ENCODE measurements at regions not wholly inside any gene's neighbourhood (a gene's known extent, or its start where the extent isn't known, plus 50 kb on each side); places are given as distances from the start of the nearest gene placed in this dataset.

GRCh38 chr10:62632071-62632809 lies 172.3 kb upstream of the ADO start:
- H3K27ac ChIP-seq (replicated peaks), result no peak overlapping the region
- no peak overlapping the region for H3K4me3 ChIP-seq
- H3K36me3 ChIP-seq, result no peaks in the 10 kb centered on the region
- TF ChIP-seq, protein P1, sequence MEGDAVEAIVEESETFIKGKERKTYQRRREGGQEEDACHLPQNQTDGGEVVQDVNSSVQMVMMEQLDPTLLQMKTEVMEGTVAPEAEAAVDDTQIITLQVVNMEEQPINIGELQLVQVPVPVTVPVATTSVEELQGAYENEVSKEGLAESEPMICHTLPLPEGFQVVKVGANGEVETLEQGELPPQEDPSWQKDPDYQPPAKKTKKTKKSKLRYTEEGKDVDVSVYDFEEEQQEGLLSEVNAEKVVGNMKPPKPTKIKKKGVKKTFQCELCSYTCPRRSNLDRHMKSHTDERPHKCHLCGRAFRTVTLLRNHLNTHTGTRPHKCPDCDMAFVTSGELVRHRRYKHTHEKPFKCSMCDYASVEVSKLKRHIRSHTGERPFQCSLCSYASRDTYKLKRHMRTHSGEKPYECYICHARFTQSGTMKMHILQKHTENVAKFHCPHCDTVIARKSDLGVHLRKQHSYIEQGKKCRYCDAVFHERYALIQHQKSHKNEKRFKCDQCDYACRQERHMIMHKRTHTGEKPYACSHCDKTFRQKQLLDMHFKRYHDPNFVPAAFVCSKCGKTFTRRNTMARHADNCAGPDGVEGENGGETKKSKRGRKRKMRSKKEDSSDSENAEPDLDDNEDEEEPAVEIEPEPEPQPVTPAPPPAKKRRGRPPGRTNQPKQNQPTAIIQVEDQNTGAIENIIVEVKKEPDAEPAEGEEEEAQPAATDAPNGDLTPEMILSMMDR (IDR thresholded peaks at IDR 0.05; ENCODE audit: borderline replicate concordance), result no peak
- H3K27me3 ChIP-seq (ENCODE audit: low read depth), result no peaks in the 10 kb centered on the region
- H3K9me3 ChIP-seq (replicated peaks), result no peaks in the 10 kb centered on the region
- peaks cover 19% of the 10 kb centered on the region for H3K4me1 ChIP-seq
- DNase-seq, result peak; percentile 37
- intact Hi-C loops (cut with micrococcal nuclease), result no loop called here

DNA sequence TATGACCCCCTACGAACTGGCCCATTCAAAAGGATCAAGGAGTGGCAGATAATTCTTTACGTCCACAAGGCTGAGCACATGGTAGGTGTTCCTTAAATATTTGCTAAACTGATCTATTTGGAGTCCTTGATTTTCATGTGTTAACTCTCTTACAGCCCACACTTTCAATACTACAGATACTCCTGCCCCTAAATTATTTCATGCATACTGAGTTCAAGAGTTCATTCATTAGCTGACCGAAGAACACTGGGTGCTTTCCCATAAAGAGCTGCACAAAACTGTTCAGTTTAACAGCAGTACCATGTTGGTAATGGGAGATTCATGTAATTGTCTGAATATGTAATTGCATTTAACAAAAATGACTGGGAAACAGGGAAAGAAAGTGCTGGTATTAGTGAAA lies 170.5 kb upstream of the ADO start:
- TF ChIP-seq, protein P1 (IDR thresholded peaks at IDR 0.05; ENCODE audit: borderline replicate concordance), result no peak
- no peaks in the 10 kb centered on the region for H3K9me3 ChIP-seq (replicated peaks)
- no peak overlapping the region for H3K27ac ChIP-seq (replicated peaks)
- intact Hi-C loops (cut with micrococcal nuclease), result no loop called here
- H3K4me3 ChIP-seq, result no peak overlapping the region
- no peak for DNase-seq
- H3K4me1 ChIP-seq, result peaks cover 33% of the 10 kb centered on the region
- no peaks in the 10 kb centered on the region for H3K27me3 ChIP-seq (ENCODE audit: low read depth)
- H3K36me3 ChIP-seq, result no peaks in the 10 kb centered on the region

DNA sequence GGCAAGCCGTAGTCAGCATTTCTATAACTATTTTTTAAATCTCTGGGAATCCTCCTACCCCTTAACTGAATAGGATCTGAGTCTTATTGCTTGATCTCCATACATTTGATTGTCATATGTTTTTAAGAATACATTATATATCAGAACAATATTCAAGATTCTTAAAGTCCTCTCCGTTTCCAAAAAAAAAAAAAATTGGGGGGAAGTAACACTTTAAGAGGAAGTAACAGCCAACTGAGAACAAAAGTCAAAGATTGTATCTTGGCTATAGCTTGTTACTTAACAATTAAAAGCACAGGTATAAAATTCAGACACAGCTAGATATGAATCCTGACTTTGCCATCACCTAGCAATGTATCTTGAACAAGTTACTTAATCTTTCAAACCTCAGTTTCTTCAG lies 169.9 kb upstream of the ADO start:
- no peaks in the 10 kb centered on the region for H3K27me3 ChIP-seq (ENCODE audit: low read depth)
- no peak overlapping the region for H3K4me3 ChIP-seq
- H3K36me3 ChIP-seq, result no peaks in the 10 kb centered on the region
- no peak overlapping the region for H3K27ac ChIP-seq (replicated peaks)
- peaks cover 33% of the 10 kb centered on the region for H3K4me1 ChIP-seq
- TF ChIP-seq, protein P1 (IDR thresholded peaks at IDR 0.05; ENCODE audit: borderline replicate concordance), result no peak
- no peak for DNase-seq
- intact Hi-C loops (cut with micrococcal nuclease), result no loop called here
- no peaks in the 10 kb centered on the region for H3K9me3 ChIP-seq (replicated peaks)

GRCh38 chr10:62635127-62635526 lies 169.4 kb upstream of the ADO start:
- DNase-seq, result no peak
- intact Hi-C loops (cut with micrococcal nuclease), result no loop called here
- H3K4me3 ChIP-seq, result no peak overlapping the region
- H3K9me3 ChIP-seq (replicated peaks), result no peaks in the 10 kb centered on the region
- peaks cover 33% of the 10 kb centered on the region for H3K4me1 ChIP-seq
- no peaks in the 10 kb centered on the region for H3K36me3 ChIP-seq
- no peak overlapping the region for H3K27ac ChIP-seq (replicated peaks)
- TF ChIP-seq, protein P1 (IDR thresholded peaks at IDR 0.05; ENCODE audit: borderline replicate concordance), result no peak
- no peaks in the 10 kb centered on the region for H3K27me3 ChIP-seq (ENCODE audit: low read depth)

- H3K4me3 ChIP-seq, result peak overlapping the region; percentile 34
- intact Hi-C loops (cut with micrococcal nuclease), result no loop called here
- H3K36me3 ChIP-seq, result no peaks in the 10 kb centered on the region
- H3K9me3 ChIP-seq (replicated peaks), result no peaks in the 10 kb centered on the region
- TF ChIP-seq, protein P1 (IDR thresholded peaks at IDR 0.05; ENCODE audit: borderline replicate concordance), result peak; percentile 18
- H3K27ac ChIP-seq (replicated peaks), result peak overlapping the region; percentile 63
- H3K27me3 ChIP-seq (ENCODE audit: low read depth), result no peaks in the 10 kb centered on the region
- H3K4me1 ChIP-seq, result peaks cover 30% of the 10 kb centered on the region
- no peak for DNase-seq
Measured at GRCh38 chr10:62636825-62637248, 167.7 kb upstream of the ADO start.

All from left ventricle myocardium inferior (tissue), 1 donor.